HepG2 (cell line): ENCODE measurements at regions not wholly inside any gene's neighbourhood (a gene's known extent, or its start where the extent isn't known, plus 50 kb on each side); places are given as distances from the start of the nearest gene placed in this dataset.

Experiments used
- AGO2 ChIP-seq: fragments of 200-400 bp; formaldehyde crosslinking; optimal IDR thresholded peaks from 2 replicates; pipeline ENCODE3; 2017; ENCODE audit warnings: mild to moderate bottlenecking, low read depth, low read length, moderate library complexity
- CENPBD1 ChIP-seq: sonication (generic); formaldehyde crosslinking; IDR thresholded peaks from 2 replicates; pipeline ENCODE4 v1.8.0; 2022; ENCODE audit warnings: missing genetic modification reagents, low read depth, mild to moderate bottlenecking, borderline replicate concordance
- EZH2 ChIP-seq: conservative IDR thresholded peaks from 2 replicates; pipeline ENCODE4 v1.6.1; 2012; ENCODE audit warnings: mild to moderate bottlenecking, low read depth, low read length, moderate library complexity
- HNF4A ChIP-seq: sonication (generic); formaldehyde crosslinking; IDR thresholded peaks from 2 replicates; pipeline ENCODE4 v1.4.0; 2020; ENCODE audit warnings: missing genetic modification reagents
- HNF4G ChIP-seq, 2 experiments: sonication (generic) in 1 of 2; formaldehyde crosslinking in 1 of 2; IDR thresholded peaks; 2 replicates each; pipeline versions ENCODE4 v1.4.0 to v1.6.1; 2011 to 2020; ENCODE audit warnings: borderline replicate concordance in 2 of 2, low read depth in 2 of 2, mild to moderate bottlenecking in 2 of 2, low read length in 1 of 2, missing genetic modification reagents in 1 of 2, moderate library complexity in 1 of 2
- HNRNPLL ChIP-seq: fragments of 200-400 bp; formaldehyde crosslinking; IDR thresholded peaks from 2 replicates; pipeline ENCODE4 v1.6.1; 2017; ENCODE audit warnings: mild to moderate bottlenecking, low read depth, low read length; ENCODE audit not compliant: poor library complexity, severe bottlenecking
- MTA3 ChIP-seq: sonication (generic); formaldehyde crosslinking; IDR thresholded peaks from 2 replicates; pipeline ENCODE4 v1.4.0; 2020; ENCODE audit warnings: missing genetic modification reagents
- RAD51 ChIP-seq: fragments of 450-650 bp; IDR thresholded peaks from 2 replicates; pipeline ENCODE4 v1.6.1; 2016; ENCODE audit warnings: borderline replicate concordance
- RCOR2 ChIP-seq: IDR thresholded peaks from 2 replicates; pipeline ENCODE4 v1.6.1; 2016; ENCODE audit warnings: missing biosample characterization, missing genetic modification reagents
- RELA ChIP-seq: sonication (generic); formaldehyde crosslinking; IDR thresholded peaks from 2 replicates; pipeline ENCODE4 v1.4.0; 2020; ENCODE audit warnings: missing genetic modification reagents
- RNF2 ChIP-seq: fragments of 450-650 bp; conservative IDR thresholded peaks from 2 replicates; pipeline ENCODE4 v1.6.1; 2016; ENCODE audit warnings: low read depth
- SNAI1 ChIP-seq: sonication (generic); formaldehyde crosslinking; IDR thresholded peaks from 2 replicates; pipeline ENCODE4 v1.5.0; 2020; ENCODE audit warnings: mild to moderate bottlenecking, missing genetic modification reagents, borderline replicate concordance
- SP1 ChIP-seq, 2 experiments: fragments of 450-650 bp in 1 of 2; sonication (generic) in 1 of 2; formaldehyde crosslinking in 1 of 2; IDR thresholded peaks; 2 replicates each; pipeline versions ENCODE4 v1.4.0 to v1.6.1; 2016 to 2020; ENCODE audit warnings: missing genetic modification reagents in 1 of 2
- TCF7 ChIP-seq: sonication (generic); IDR thresholded peaks from 2 replicates; pipeline ENCODE4 v1.6.1; 2016; ENCODE audit warnings: antibody characterized with exemption, low read depth
- THAP11 ChIP-seq: IDR thresholded peaks from 2 replicates; pipeline ENCODE4 v1.6.1; 2016; ENCODE audit warnings: missing biosample characterization, missing genetic modification reagents
- THYN1 ChIP-seq: sonication (generic); formaldehyde crosslinking; IDR thresholded peaks from 2 replicates; pipeline ENCODE4 v1.8.1; 2023; ENCODE audit warnings: low read depth, mild to moderate bottlenecking, moderate library complexity, missing genetic modification reagents, borderline replicate concordance
- ZBTB7B ChIP-seq: sonication (generic); formaldehyde crosslinking; IDR thresholded peaks from 2 replicates; pipeline ENCODE4 v1.4.0; 2020; ENCODE audit warnings: missing genetic modification reagents
- ZC3H4 ChIP-seq: sonication (generic); formaldehyde crosslinking; IDR thresholded peaks from 2 replicates; pipeline ENCODE4 v1.4.0; 2020; ENCODE audit warnings: missing genetic modification reagents, borderline replicate concordance
- ZNF383 ChIP-seq: sonication (generic); formaldehyde crosslinking; IDR thresholded peaks from 2 replicates; pipeline ENCODE4 v1.4.0; 2020; ENCODE audit warnings: missing genetic modification reagents, mild to moderate bottlenecking, borderline replicate concordance
- TF ChIP-seq, protein P1 (sequence below), 2 experiments: fragments of 450-650 bp in 1 of 2; sonication (generic) in 1 of 2; formaldehyde crosslinking in 1 of 2; IDR thresholded peaks; 2 replicates each; pipeline versions ENCODE4 v1.6.1 to v1.8.0; 2016 to 2022; ENCODE audit warnings: antibody characterized with exemption in 1 of 2, mild to moderate bottlenecking in 1 of 2, missing genetic modification reagents in 1 of 2
- TF ChIP-seq, protein P2 (sequence below): sonication (generic); formaldehyde crosslinking; IDR thresholded peaks from 2 replicates; pipeline ENCODE4 v1.4.0; 2020; ENCODE audit warnings: missing genetic modification reagents

GRCh38 chr7:96401200-96401599 is 79.3 kb upstream of the SLC25A13 start (continued):
- TF ChIP-seq CENPBD1 (CRISPR knock-in tag) (no peak), SP1 (IDR thresholded peaks at IDR 0.05) (no peak), SP1 (CRISPR knock-in tag; IDR thresholded peaks at IDR 0.05) (no peak), HNRNPLL (no peak), ZBTB7B (CRISPR knock-in tag) (no peak), HNF4A (peak; percentile 48), EZH2 (no peak), MTA3 (no peak), TCF7 (no peak), ZNF383 (CRISPR knock-in tag) (no peak), RELA (no peak), THAP11 (CRISPR knock-in tag) (no peak), RCOR2 (no peak), SNAI1 (no peak), RNF2 (no peak), HNF4G (IDR thresholded peaks at IDR 0.05; ENCODE audit: borderline replicate concordance, low read depth, low read length) (peak; percentile 47; the same call in 1 of the 2 replicates), HNF4G (CRISPR knock-in tag; IDR thresholded peaks at IDR 0.05; ENCODE audit: borderline replicate concordance, low read depth) (no peak), THYN1 (CRISPR knock-in tag) (no peak), AGO2 (no peak), RAD51 (no peak), ZC3H4 (CRISPR knock-in tag) (no peak)
- TF ChIP-seq, protein P1, sequence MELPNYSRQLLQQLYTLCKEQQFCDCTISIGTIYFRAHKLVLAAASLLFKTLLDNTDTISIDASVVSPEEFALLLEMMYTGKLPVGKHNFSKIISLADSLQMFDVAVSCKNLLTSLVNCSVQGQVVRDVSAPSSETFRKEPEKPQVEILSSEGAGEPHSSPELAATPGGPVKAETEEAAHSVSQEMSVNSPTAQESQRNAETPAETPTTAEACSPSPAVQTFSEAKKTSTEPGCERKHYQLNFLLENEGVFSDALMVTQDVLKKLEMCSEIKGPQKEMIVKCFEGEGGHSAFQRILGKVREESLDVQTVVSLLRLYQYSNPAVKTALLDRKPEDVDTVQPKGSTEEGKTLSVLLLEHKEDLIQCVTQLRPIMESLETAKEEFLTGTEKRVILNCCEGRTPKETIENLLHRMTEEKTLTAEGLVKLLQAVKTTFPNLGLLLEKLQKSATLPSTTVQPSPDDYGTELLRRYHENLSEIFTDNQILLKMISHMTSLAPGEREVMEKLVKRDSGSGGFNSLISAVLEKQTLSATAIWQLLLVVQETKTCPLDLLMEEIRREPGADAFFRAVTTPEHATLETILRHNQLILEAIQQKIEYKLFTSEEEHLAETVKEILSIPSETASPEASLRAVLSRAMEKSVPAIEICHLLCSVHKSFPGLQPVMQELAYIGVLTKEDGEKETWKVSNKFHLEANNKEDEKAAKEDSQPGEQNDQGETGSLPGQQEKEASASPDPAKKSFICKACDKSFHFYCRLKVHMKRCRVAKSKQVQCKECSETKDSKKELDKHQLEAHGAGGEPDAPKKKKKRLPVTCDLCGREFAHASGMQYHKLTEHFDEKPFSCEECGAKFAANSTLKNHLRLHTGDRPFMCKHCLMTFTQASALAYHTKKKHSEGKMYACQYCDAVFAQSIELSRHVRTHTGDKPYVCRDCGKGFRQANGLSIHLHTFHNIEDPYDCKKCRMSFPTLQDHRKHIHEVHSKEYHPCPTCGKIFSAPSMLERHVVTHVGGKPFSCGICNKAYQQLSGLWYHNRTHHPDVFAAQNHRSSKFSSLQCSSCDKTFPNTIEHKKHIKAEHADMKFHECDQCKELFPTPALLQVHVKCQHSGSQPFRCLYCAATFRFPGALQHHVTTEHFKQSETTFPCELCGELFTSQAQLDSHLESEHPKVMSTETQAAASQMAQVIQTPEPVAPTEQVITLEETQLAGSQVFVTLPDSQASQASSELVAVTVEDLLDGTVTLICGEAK (IDR thresholded peaks at IDR 0.05) = no peak
- TF ChIP-seq, protein P1 (CRISPR knock-in tag; IDR thresholded peaks at IDR 0.05) = no peak
- TF ChIP-seq, protein P2, sequence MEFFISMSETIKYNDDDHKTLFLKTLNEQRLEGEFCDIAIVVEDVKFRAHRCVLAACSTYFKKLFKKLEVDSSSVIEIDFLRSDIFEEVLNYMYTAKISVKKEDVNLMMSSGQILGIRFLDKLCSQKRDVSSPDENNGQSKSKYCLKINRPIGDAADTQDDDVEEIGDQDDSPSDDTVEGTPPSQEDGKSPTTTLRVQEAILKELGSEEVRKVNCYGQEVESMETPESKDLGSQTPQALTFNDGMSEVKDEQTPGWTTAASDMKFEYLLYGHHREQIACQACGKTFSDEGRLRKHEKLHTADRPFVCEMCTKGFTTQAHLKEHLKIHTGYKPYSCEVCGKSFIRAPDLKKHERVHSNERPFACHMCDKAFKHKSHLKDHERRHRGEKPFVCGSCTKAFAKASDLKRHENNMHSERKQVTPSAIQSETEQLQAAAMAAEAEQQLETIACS (CRISPR knock-in tag) = no peak
